ENCODE measurements at regions not wholly inside any gene's neighbourhood (a gene's known extent, or its start where the extent isn't known, plus 50 kb on each side); places are given as distances from the start of the nearest gene placed in this dataset.

GRCh38 chrX:25858273-25858880, 279.8 kb upstream of the MAGEB18 start:
- Histone ChIP-seq H2AFZ (ENCODE audit: low read depth, low read length) (no peak overlapping the region), H3F3A (ENCODE audit: insufficient read depth, low read length, poor library complexity, severe bottlenecking) (no peaks in the 10 kb centered on the region), H3K9ac (ENCODE audit: low read length) (no peak overlapping the region), H4K20me1 (ENCODE audit: insufficient read depth) (no peaks in the 10 kb centered on the region), H3K27ac (ENCODE audit: low read length) (no peak overlapping the region), H3K9me3 (ENCODE audit: low read length) (no peaks in the 10 kb centered on the region), H3K9me2 (ENCODE audit: insufficient read depth, low read length) (no peaks in the 10 kb centered on the region), H3K4me3 (ENCODE audit: low read length) (no peak overlapping the region), H3K27me3 (ENCODE audit: insufficient read depth, low read depth, low read length) (no peaks in the 10 kb centered on the region), H3K4me2 (ENCODE audit: low read length) (no peak overlapping the region), H3K36me3 (ENCODE audit: insufficient read depth, low read length) (no peaks in the 10 kb centered on the region), H3K79me2 (replicated peaks; ENCODE audit: insufficient read depth, low read length) (no peaks in the 10 kb centered on the region)
- TF ChIP-seq EZH2 (IDR thresholded peaks at IDR 0.05; ENCODE audit: borderline replicate concordance, insufficient read depth, low read length, poor library complexity, severe bottlenecking) (no peak), CTCF (IDR thresholded peaks at IDR 0.05; ENCODE audit: poor library complexity, severe bottlenecking) (peak; percentile 59), MXI1 (conservative IDR thresholded peaks at IDR 0.05; ENCODE audit: poor library complexity, severe bottlenecking) (no peak), TAF1 (IDR thresholded peaks at IDR 0.05; ENCODE audit: low read depth) (no peak), SMC3 (conservative IDR thresholded peaks at IDR 0.05; ENCODE audit: poor library complexity) (peak; percentile 60), REST (IDR thresholded peaks at IDR 0.05; ENCODE audit: borderline replicate concordance) (no peak), EP300 (conservative IDR thresholded peaks at IDR 0.05; ENCODE audit: poor library complexity, severe bottlenecking) (no peak), RAD21 (conservative IDR thresholded peaks at IDR 0.05) (peak; percentile 64), POLR2AphosphoS5 (IDR thresholded peaks at IDR 0.05) (no peak)

GRCh38 chrX:25860322-25860721, 277.8 kb upstream of the MAGEB18 start:
- Histone ChIP-seq H2AFZ (ENCODE audit: low read depth, low read length) (no peak overlapping the region), H3K4me3 (ENCODE audit: low read length) (no peak overlapping the region), H3K9me3 (ENCODE audit: low read length) (no peaks in the 10 kb centered on the region), H3K27me3 (ENCODE audit: insufficient read depth, low read depth, low read length) (no peaks in the 10 kb centered on the region), H4K20me1 (ENCODE audit: insufficient read depth) (no peaks in the 10 kb centered on the region), H3F3A (ENCODE audit: insufficient read depth, low read length, poor library complexity, severe bottlenecking) (no peaks in the 10 kb centered on the region), H3K27ac (ENCODE audit: low read length) (no peak overlapping the region), H3K36me3 (ENCODE audit: insufficient read depth, low read length) (no peaks in the 10 kb centered on the region), H3K79me2 (replicated peaks; ENCODE audit: insufficient read depth, low read length) (no peaks in the 10 kb centered on the region), H3K9me2 (ENCODE audit: insufficient read depth, low read length) (no peaks in the 10 kb centered on the region), H3K4me2 (ENCODE audit: low read length) (no peak overlapping the region), H3K9ac (ENCODE audit: low read length) (no peak overlapping the region)
- TF ChIP-seq TAF1 (IDR thresholded peaks at IDR 0.05; ENCODE audit: low read depth) = no peak
- no peak for TF ChIP-seq REST (IDR thresholded peaks at IDR 0.05; ENCODE audit: borderline replicate concordance)
- TF ChIP-seq EZH2 (IDR thresholded peaks at IDR 0.05; ENCODE audit: borderline replicate concordance, insufficient read depth, low read length, poor library complexity, severe bottlenecking) = no peak
- no peak for TF ChIP-seq POLR2AphosphoS5 (IDR thresholded peaks at IDR 0.05)
- no peak for TF ChIP-seq MXI1 (conservative IDR thresholded peaks at IDR 0.05; ENCODE audit: poor library complexity, severe bottlenecking)
- TF ChIP-seq EP300 (conservative IDR thresholded peaks at IDR 0.05; ENCODE audit: poor library complexity, severe bottlenecking) = no peak
- TF ChIP-seq RAD21 (conservative IDR thresholded peaks at IDR 0.05) = no peak
- TF ChIP-seq CTCF (IDR thresholded peaks at IDR 0.05; ENCODE audit: poor library complexity, severe bottlenecking) = no peak
- TF ChIP-seq SMC3 (conservative IDR thresholded peaks at IDR 0.05; ENCODE audit: poor library complexity) = no peak

All from neural cell (in vitro differentiated cells).